HepG2 (cell line): ENCODE measurements at regions not wholly inside any gene's neighbourhood (a gene's known extent, or its start where the extent isn't known, plus 50 kb on each side); places are given as distances from the start of the nearest gene placed in this dataset.

Experiments used
- ARNT2 ChIP-seq: sonication (generic); formaldehyde crosslinking; IDR thresholded peaks from 2 replicates; pipeline ENCODE4 v1.8.0; 2022; ENCODE audit warnings: mild to moderate bottlenecking, low read depth, missing genetic modification reagents, moderate library complexity
- ATF7-NPFF ChIP-seq: sonication (generic); formaldehyde crosslinking; IDR thresholded peaks from 2 replicates; pipeline ENCODE4 v1.8.1; 2023; ENCODE audit warnings: mild to moderate bottlenecking, low read depth, missing genetic modification reagents, moderate library complexity
- BORCS8-MEF2B ChIP-seq: sonication (generic); formaldehyde crosslinking; IDR thresholded peaks from 2 replicates; pipeline ENCODE4 v1.8.0; 2022; ENCODE audit warnings: mild to moderate bottlenecking, missing genetic modification reagents
- GFI1 ChIP-seq: sonication (generic); formaldehyde crosslinking; IDR thresholded peaks from 2 replicates; pipeline ENCODE4 v1.5.0; 2020; ENCODE audit warnings: missing genetic modification reagents, mild to moderate bottlenecking, borderline replicate concordance
- GMEB1 ChIP-seq: sonication (generic); formaldehyde crosslinking; IDR thresholded peaks from 2 replicates; pipeline ENCODE4 v1.5.1; 2020; ENCODE audit warnings: missing genetic modification reagents, mild to moderate bottlenecking, borderline replicate concordance
- HIVEP1 ChIP-seq: sonication (generic); formaldehyde crosslinking; IDR thresholded peaks from 2 replicates; pipeline ENCODE4 v1.4.0; 2020; ENCODE audit warnings: mild to moderate bottlenecking, missing genetic modification reagents
- HNRNPLL ChIP-seq: fragments of 200-400 bp; formaldehyde crosslinking; IDR thresholded peaks from 2 replicates; pipeline ENCODE4 v1.6.1; 2017; ENCODE audit warnings: mild to moderate bottlenecking, low read depth, low read length; ENCODE audit not compliant: poor library complexity, severe bottlenecking
- HOXA3 ChIP-seq: sonication (generic); formaldehyde crosslinking; IDR thresholded peaks from 2 replicates; pipeline ENCODE4 v1.5.0; 2020; ENCODE audit warnings: missing genetic modification reagents
- HOXA5 ChIP-seq: sonication (generic); formaldehyde crosslinking; IDR thresholded peaks from 2 replicates; pipeline ENCODE4 v1.4.0; 2020; ENCODE audit warnings: missing genetic modification reagents
- LRRFIP1 ChIP-seq: sonication (generic); formaldehyde crosslinking; conservative IDR thresholded peaks from 2 replicates; pipeline ENCODE4 v1.4.0; 2020; ENCODE audit warnings: missing genetic modification reagents
- NFKB2 ChIP-seq: sonication (generic); formaldehyde crosslinking; IDR thresholded peaks from 2 replicates; pipeline ENCODE4 v1.4.0; 2020; ENCODE audit warnings: missing genetic modification reagents, borderline replicate concordance
- NFRKB ChIP-seq: fragments of 450-650 bp; IDR thresholded peaks from 2 replicates; pipeline ENCODE4 v1.6.1; 2017
- PHF21A ChIP-seq: sonication (generic); formaldehyde crosslinking; IDR thresholded peaks from 2 replicates; pipeline ENCODE4 v1.5.0; 2020; ENCODE audit warnings: mild to moderate bottlenecking, missing genetic modification reagents
- PPARG ChIP-seq: conservative IDR thresholded peaks from 2 replicates; pipeline ENCODE4 v1.6.1; 2016; ENCODE audit warnings: missing biosample characterization, missing genetic modification reagents
- PRPF4 ChIP-seq: fragments of 200-400 bp; formaldehyde crosslinking; IDR thresholded peaks from 2 replicates; pipeline ENCODE4 v1.6.1; 2016; ENCODE audit warnings: low read length, low read depth; ENCODE audit not compliant: poor library complexity, severe bottlenecking
- RORA ChIP-seq: sonication (generic); formaldehyde crosslinking; IDR thresholded peaks from 2 replicates; pipeline ENCODE4 v1.5.0; 2020; ENCODE audit warnings: mild to moderate bottlenecking, missing genetic modification reagents, moderate library complexity
- RXRA ChIP-seq: sonication (generic); formaldehyde crosslinking; IDR thresholded peaks from 2 replicates; pipeline ENCODE4 v1.5.1; 2020; ENCODE audit warnings: missing genetic modification reagents
- SCMH1 ChIP-seq: sonication (generic); formaldehyde crosslinking; IDR thresholded peaks from 2 replicates; pipeline ENCODE4 v1.9.0; 2021; ENCODE audit warnings: missing genetic modification reagents, mild to moderate bottlenecking, borderline replicate concordance
- SPEN ChIP-seq: sonication (generic); formaldehyde crosslinking; IDR thresholded peaks from 2 replicates; pipeline ENCODE4 v1.5.1; 2020; ENCODE audit warnings: low read depth, mild to moderate bottlenecking, missing genetic modification reagents
- SRY ChIP-seq: sonication (generic); formaldehyde crosslinking; IDR thresholded peaks from 2 replicates; pipeline ENCODE4 v1.8.0; 2022; ENCODE audit warnings: mild to moderate bottlenecking, missing genetic modification reagents
- STAG1 ChIP-seq: sonication (generic); formaldehyde crosslinking; IDR thresholded peaks from 2 replicates; pipeline ENCODE4 v1.4.0; 2020; ENCODE audit warnings: missing genetic modification reagents
- TBX2 ChIP-seq: sonication (generic); formaldehyde crosslinking; IDR thresholded peaks from 2 replicates; pipeline ENCODE4 v1.5.0; 2020; ENCODE audit warnings: missing genetic modification reagents, mild to moderate bottlenecking, borderline replicate concordance
- ZNF337 ChIP-seq: sonication (generic); formaldehyde crosslinking; IDR thresholded peaks from 2 replicates; pipeline ENCODE4 v1.5.1; 2020; ENCODE audit warnings: missing genetic modification reagents, low read depth, mild to moderate bottlenecking, borderline replicate concordance
- ZNF350 ChIP-seq: sonication (generic); formaldehyde crosslinking; IDR thresholded peaks from 2 replicates; pipeline ENCODE4 v1.4.0; 2020; ENCODE audit warnings: mild to moderate bottlenecking, low read depth, missing genetic modification reagents, borderline replicate concordance
- ZNF547 ChIP-seq: sonication (generic); formaldehyde crosslinking; IDR thresholded peaks from 2 replicates; pipeline ENCODE4 v1.5.1; 2020; ENCODE audit warnings: mild to moderate bottlenecking, missing genetic modification reagents
- ZNF639 ChIP-seq: conservative IDR thresholded peaks from 2 replicates; pipeline ENCODE4 v1.6.1; 2018; ENCODE audit warnings: missing genetic modification reagents
- ZNF724P ChIP-seq: sonication (generic); formaldehyde crosslinking; IDR thresholded peaks from 2 replicates; pipeline ENCODE4 v1.8.0; 2022; ENCODE audit warnings: missing genetic modification reagents, borderline replicate concordance

- TF ChIP-seq ZNF547 (peak; percentile 86), SRY (CRISPR knock-in tag) (0 out of 2 replicates have a peak, but pooled peaks have one; percentile 66), GMEB1 (0 out of 2 replicates have a peak, but pooled peaks have one; percentile 34), SPEN (CRISPR knock-in tag) (peak; percentile 32; the same call in 1 of the 2 replicates), NFRKB (no peak), HIVEP1 (CRISPR knock-in tag) (no peak), ATF7-NPFF (CRISPR knock-in tag) (peak; percentile 63; the same call in 1 of the 2 replicates), HNRNPLL (peak; percentile 21), PRPF4 (no peak), RORA (CRISPR knock-in tag) (peak; percentile 47; the same call in 1 of the 2 replicates), ARNT2 (CRISPR knock-in tag) (peak; percentile 58; the same call in 1 of the 2 replicates), NFKB2 (CRISPR knock-in tag) (peak; percentile 42; the same call in 1 of the 2 replicates), ZNF639 (no peak), ZNF337 (CRISPR knock-in tag) (no peak), ZNF350 (CRISPR knock-in tag) (0 out of 2 replicates have a peak, but pooled peaks have one; percentile 30), STAG1 (CRISPR knock-in tag) (peak; percentile 96), GFI1 (CRISPR knock-in tag) (0 out of 2 replicates have a peak, but pooled peaks have one; percentile 31), TBX2 (CRISPR knock-in tag) (peak; percentile 43; the same call in 1 of the 2 replicates), SCMH1 (CRISPR knock-in tag) (no peak), PPARG (CRISPR knock-in tag) (no peak), PHF21A (CRISPR knock-in tag) (no peak), HOXA5 (0 out of 2 replicates have a peak, but pooled peaks have one; percentile 63), ZNF724P (peak; percentile 61; the same call in 1 of the 2 replicates), RXRA (CRISPR knock-in tag) (0 out of 2 replicates have a peak, but pooled peaks have one; percentile 18), LRRFIP1 (CRISPR knock-in tag) (no peak), BORCS8-MEF2B (0 out of 2 replicates have a peak, but pooled peaks have one; percentile 63), HOXA3 (CRISPR knock-in tag) (peak; percentile 42)
Observed at GRCh38 chr6:168884646-168885086, 369.0 kb downstream of the THBS2 start (continued).
